WERI-Rb-1 (cell line): ENCODE measurements at regions not wholly inside any gene's neighbourhood (a gene's known extent, or its start where the extent isn't known, plus 50 kb on each side); places are given as distances from the start of the nearest gene placed in this dataset.

Experiments used
- DNase-seq: peaks from one replicate; pipeline ENCODE4 v3.0.0-alpha.2; 2020
- H3K27ac ChIP-seq: fragments of 250-450 bp; sonication (Bioruptor Pico); 2 replicates; pipeline ENCODE4 v1.5.1; 2020; ENCODE audit warnings: mild to moderate bottlenecking, moderate library complexity
- H3K27me3 ChIP-seq: fragments of 250-450 bp; sonication (Bioruptor Pico); 2 replicates; pipeline ENCODE4 v1.5.1; 2021; ENCODE audit warnings: mild to moderate bottlenecking, low read depth, moderate library complexity; ENCODE audit not compliant: insufficient read depth, severe bottlenecking
- H3K36me3 ChIP-seq: fragments of 250-450 bp; sonication (Bioruptor Pico); 2 replicates; pipeline ENCODE4 v1.5.1; 2020; ENCODE audit warnings: mild to moderate bottlenecking, moderate library complexity
- H3K4me3 ChIP-seq: 2 replicates; pipeline ENCODE4 v1.5.1; 2011; ENCODE audit warnings: low read depth, mild to moderate bottlenecking, control low read depth, low read length
- H3K9me3 ChIP-seq: fragments of 250-450 bp; sonication (Bioruptor Pico); 2 replicates; pipeline ENCODE4 v1.5.1; 2021; ENCODE audit warnings: mild to moderate bottlenecking, moderate library complexity; ENCODE audit not compliant: severe bottlenecking
- CTCF ChIP-seq: IDR thresholded peaks from 2 replicates; pipeline ENCODE4 v1.5.1; 2011; ENCODE audit warnings: low read depth, mild to moderate bottlenecking, control low read depth, inconsistent platforms, low read length

GRCh38 chr13:50685956-50686355, 157.5 kb downstream of the DLEU7 start:
- Histone ChIP-seq H3K9me3 (no peaks in the 10 kb centered on the region), H3K27ac (no peak overlapping the region), H3K4me3 (no peak overlapping the region), H3K27me3 (no peaks in the 10 kb centered on the region), H3K36me3 (no peaks in the 10 kb centered on the region)
- no peak for DNase-seq
- no peak for TF ChIP-seq CTCF

GRCh38 chr13:50686551-50686950, 156.9 kb downstream of the DLEU7 start:
- Histone ChIP-seq H3K27ac (no peak overlapping the region), H3K27me3 (no peaks in the 10 kb centered on the region), H3K4me3 (no peak overlapping the region), H3K36me3 (no peaks in the 10 kb centered on the region), H3K9me3 (no peaks in the 10 kb centered on the region)
- TF ChIP-seq CTCF = no peak
- no peak for DNase-seq

- Histone ChIP-seq H3K36me3 (no peaks in the 10 kb centered on the region), H3K4me3 (no peak overlapping the region), H3K27me3 (no peaks in the 10 kb centered on the region), H3K27ac (no peak overlapping the region), H3K9me3 (no peaks in the 10 kb centered on the region)
- no peak for DNase-seq
- no peak for TF ChIP-seq CTCF
Measured at GRCh38 chr13:50687545-50687944, 155.9 kb downstream of the DLEU7 start.

- no peak for DNase-seq
- Histone ChIP-seq H3K27ac (no peak overlapping the region), H3K27me3 (no peaks in the 10 kb centered on the region), H3K36me3 (no peaks in the 10 kb centered on the region), H3K9me3 (no peaks in the 10 kb centered on the region), H3K4me3 (no peak overlapping the region)
- no peak for TF ChIP-seq CTCF
Measured at GRCh38 chr13:50690006-50690405, 153.5 kb downstream of the DLEU7 start.

- H3K27ac ChIP-seq = no peak overlapping the region
Measured at GRCh38 chr13:50691176-50691680, 152.3 kb downstream of the DLEU7 start.

More at GRCh38 chr13:50691176-50691680, 152.3 kb downstream of the DLEU7 start:
- no peak for TF ChIP-seq CTCF
- DNase-seq = no peak
- Histone ChIP-seq H3K27me3 (no peaks in the 10 kb centered on the region), H3K36me3 (no peaks in the 10 kb centered on the region), H3K4me3 (no peak overlapping the region), H3K9me3 (no peaks in the 10 kb centered on the region)
